ENCODE measurements at regions not wholly inside any gene's neighbourhood (a gene's known extent, or its start where the extent isn't known, plus 50 kb on each side); places are given as distances from the start of the nearest gene placed in this dataset.

DNA sequence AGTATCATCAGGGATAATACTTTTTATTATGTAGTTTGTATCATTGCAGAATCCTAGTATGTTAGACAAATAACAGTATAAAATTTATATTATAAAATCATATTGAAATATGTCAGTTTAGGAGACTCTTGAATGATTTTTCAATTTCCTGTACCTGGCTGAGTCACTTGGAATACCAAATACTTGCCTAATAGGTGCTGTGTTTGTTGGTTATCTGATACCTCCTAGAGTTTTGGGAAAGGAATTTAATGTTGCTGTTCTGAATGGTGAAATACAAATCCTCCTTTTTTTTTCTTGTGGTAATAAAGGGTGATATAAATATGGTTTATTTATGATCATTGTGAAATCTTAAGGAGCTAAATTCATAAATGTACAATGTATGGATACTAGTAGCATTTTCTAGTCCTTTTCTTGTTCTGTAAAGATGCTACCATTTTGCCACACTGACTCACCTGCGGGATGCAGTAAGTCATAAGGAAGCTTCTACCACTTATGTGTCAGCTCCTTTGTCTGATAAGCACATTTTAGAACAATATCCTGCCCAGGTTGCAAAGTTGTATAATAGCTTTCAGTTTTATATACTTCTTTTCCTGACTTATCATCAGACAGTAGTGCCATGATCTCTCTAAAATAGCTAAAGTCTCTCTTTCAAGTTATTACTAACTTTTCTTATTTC lies 465.5 kb downstream of the XIRP2 start:
- no peak overlapping the region for H3K27ac ChIP-seq (ENCODE audit: low read length)
- no peak overlapping the region for H3K4me2 ChIP-seq (ENCODE audit: low read length)
- no peaks in the 10 kb centered on the region for H3K36me3 ChIP-seq (ENCODE audit: insufficient read depth, low read length)
- TF ChIP-seq MXI1 (conservative IDR thresholded peaks at IDR 0.05; ENCODE audit: poor library complexity, severe bottlenecking) = no peak
- TF ChIP-seq EP300 (conservative IDR thresholded peaks at IDR 0.05; ENCODE audit: poor library complexity, severe bottlenecking) = no peak
- H3K9ac ChIP-seq (ENCODE audit: low read length) = no peak overlapping the region
- H3F3A ChIP-seq (ENCODE audit: insufficient read depth, low read length, poor library complexity, severe bottlenecking) = no peaks in the 10 kb centered on the region
- no peaks in the 10 kb centered on the region for H3K9me3 ChIP-seq (ENCODE audit: low read length)
- H3K4me3 ChIP-seq (ENCODE audit: low read length) = no peak overlapping the region
- no peak overlapping the region for H2AFZ ChIP-seq (ENCODE audit: low read depth, low read length)
- H4K20me1 ChIP-seq (ENCODE audit: insufficient read depth) = no peaks in the 10 kb centered on the region
- no peaks in the 10 kb centered on the region for H3K9me2 ChIP-seq (ENCODE audit: insufficient read depth, low read length)
- no peaks in the 10 kb centered on the region for H3K27me3 ChIP-seq (ENCODE audit: insufficient read depth, low read depth, low read length)
- H3K79me2 ChIP-seq (replicated peaks; ENCODE audit: insufficient read depth, low read length) = no peaks in the 10 kb centered on the region

DNA sequence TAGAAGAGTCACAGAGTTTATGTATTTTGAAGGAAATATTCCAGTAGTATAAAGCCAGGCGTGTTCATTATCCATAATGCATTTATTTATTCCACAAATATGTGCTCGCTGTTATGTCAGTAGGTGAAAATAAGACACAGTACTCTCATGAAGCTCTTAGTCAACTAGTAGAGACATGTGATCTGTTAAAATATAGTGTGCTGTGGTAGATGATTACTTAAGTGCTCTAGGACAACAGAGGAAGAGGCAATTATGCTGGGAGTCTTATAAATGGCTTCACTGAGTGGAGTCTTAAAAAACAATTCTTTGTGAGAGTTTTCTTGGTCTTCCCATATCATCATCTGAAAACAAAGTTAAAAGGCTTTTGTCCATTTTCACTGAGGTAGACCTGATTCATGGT lies 457.3 kb downstream of the XIRP2 start:
- no peaks in the 10 kb centered on the region for H3K79me2 ChIP-seq (replicated peaks; ENCODE audit: insufficient read depth, low read length)
- no peak for TF ChIP-seq MXI1 (conservative IDR thresholded peaks at IDR 0.05; ENCODE audit: poor library complexity, severe bottlenecking)
- TF ChIP-seq, protein P1, sequence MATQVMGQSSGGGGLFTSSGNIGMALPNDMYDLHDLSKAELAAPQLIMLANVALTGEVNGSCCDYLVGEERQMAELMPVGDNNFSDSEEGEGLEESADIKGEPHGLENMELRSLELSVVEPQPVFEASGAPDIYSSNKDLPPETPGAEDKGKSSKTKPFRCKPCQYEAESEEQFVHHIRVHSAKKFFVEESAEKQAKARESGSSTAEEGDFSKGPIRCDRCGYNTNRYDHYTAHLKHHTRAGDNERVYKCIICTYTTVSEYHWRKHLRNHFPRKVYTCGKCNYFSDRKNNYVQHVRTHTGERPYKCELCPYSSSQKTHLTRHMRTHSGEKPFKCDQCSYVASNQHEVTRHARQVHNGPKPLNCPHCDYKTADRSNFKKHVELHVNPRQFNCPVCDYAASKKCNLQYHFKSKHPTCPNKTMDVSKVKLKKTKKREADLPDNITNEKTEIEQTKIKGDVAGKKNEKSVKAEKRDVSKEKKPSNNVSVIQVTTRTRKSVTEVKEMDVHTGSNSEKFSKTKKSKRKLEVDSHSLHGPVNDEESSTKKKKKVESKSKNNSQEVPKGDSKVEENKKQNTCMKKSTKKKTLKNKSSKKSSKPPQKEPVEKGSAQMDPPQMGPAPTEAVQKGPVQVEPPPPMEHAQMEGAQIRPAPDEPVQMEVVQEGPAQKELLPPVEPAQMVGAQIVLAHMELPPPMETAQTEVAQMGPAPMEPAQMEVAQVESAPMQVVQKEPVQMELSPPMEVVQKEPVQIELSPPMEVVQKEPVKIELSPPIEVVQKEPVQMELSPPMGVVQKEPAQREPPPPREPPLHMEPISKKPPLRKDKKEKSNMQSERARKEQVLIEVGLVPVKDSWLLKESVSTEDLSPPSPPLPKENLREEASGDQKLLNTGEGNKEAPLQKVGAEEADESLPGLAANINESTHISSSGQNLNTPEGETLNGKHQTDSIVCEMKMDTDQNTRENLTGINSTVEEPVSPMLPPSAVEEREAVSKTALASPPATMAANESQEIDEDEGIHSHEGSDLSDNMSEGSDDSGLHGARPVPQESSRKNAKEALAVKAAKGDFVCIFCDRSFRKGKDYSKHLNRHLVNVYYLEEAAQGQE (IDR thresholded peaks at IDR 0.05; ENCODE audit: borderline replicate concordance) = peak; percentile 69
- no peak for TF ChIP-seq EP300 (conservative IDR thresholded peaks at IDR 0.05; ENCODE audit: poor library complexity, severe bottlenecking)
- peak; percentile 70 for TF ChIP-seq POLR2AphosphoS5 (IDR thresholded peaks at IDR 0.05)
- no peaks in the 10 kb centered on the region for H3K9me3 ChIP-seq (ENCODE audit: low read length)
- no peaks in the 10 kb centered on the region for H4K20me1 ChIP-seq (ENCODE audit: insufficient read depth)
- H3K4me2 ChIP-seq (ENCODE audit: low read length) = no peak overlapping the region
- no peaks in the 10 kb centered on the region for H3K27me3 ChIP-seq (ENCODE audit: insufficient read depth, low read depth, low read length)
- H3K36me3 ChIP-seq (ENCODE audit: insufficient read depth, low read length) = no peaks in the 10 kb centered on the region
- H3K27ac ChIP-seq (ENCODE audit: low read length) = no peak overlapping the region
- no peak overlapping the region for H2AFZ ChIP-seq (ENCODE audit: low read depth, low read length)
- H3K9ac ChIP-seq (ENCODE audit: low read length) = no peak overlapping the region
- H3K9me2 ChIP-seq (ENCODE audit: insufficient read depth, low read length) = no peaks in the 10 kb centered on the region
- no peaks in the 10 kb centered on the region for H3F3A ChIP-seq (ENCODE audit: insufficient read depth, low read length, poor library complexity, severe bottlenecking)
- H3K4me3 ChIP-seq (ENCODE audit: low read length) = no peak overlapping the region

DNA sequence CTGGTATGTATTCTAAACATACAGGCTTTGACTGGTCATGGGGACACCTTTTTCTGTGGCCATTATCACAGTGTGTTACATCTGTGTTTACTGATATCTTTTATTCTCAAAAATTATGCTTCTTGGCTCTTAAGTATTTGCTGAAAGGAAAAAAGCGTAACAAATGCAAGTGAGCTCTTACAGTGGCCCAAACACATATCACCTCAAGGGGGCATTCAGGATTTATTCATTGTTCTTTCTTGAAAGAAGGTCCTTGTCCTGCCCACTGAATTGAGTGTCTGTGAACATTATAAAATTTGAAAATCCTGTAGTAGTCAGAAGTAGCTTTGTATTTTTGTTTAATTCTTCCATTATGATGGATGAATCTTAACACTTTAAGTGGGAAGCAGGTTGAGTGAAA lies 454.5 kb downstream of the XIRP2 start:
- TF ChIP-seq MXI1 (conservative IDR thresholded peaks at IDR 0.05; ENCODE audit: poor library complexity, severe bottlenecking) (no peak), SMC3 (conservative IDR thresholded peaks at IDR 0.05; ENCODE audit: poor library complexity) (no peak), POLR2AphosphoS5 (IDR thresholded peaks at IDR 0.05) (no peak), TAF1 (IDR thresholded peaks at IDR 0.05; ENCODE audit: low read depth) (no peak)
- TF ChIP-seq, protein P1 (IDR thresholded peaks at IDR 0.05; ENCODE audit: borderline replicate concordance) = no peak
- TF ChIP-seq, protein P2, sequence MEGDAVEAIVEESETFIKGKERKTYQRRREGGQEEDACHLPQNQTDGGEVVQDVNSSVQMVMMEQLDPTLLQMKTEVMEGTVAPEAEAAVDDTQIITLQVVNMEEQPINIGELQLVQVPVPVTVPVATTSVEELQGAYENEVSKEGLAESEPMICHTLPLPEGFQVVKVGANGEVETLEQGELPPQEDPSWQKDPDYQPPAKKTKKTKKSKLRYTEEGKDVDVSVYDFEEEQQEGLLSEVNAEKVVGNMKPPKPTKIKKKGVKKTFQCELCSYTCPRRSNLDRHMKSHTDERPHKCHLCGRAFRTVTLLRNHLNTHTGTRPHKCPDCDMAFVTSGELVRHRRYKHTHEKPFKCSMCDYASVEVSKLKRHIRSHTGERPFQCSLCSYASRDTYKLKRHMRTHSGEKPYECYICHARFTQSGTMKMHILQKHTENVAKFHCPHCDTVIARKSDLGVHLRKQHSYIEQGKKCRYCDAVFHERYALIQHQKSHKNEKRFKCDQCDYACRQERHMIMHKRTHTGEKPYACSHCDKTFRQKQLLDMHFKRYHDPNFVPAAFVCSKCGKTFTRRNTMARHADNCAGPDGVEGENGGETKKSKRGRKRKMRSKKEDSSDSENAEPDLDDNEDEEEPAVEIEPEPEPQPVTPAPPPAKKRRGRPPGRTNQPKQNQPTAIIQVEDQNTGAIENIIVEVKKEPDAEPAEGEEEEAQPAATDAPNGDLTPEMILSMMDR (IDR thresholded peaks at IDR 0.05; ENCODE audit: poor library complexity, severe bottlenecking) = no peak
- Histone ChIP-seq H3K27ac (ENCODE audit: low read length) (no peak overlapping the region), H3K9ac (ENCODE audit: low read length) (no peak overlapping the region), H4K20me1 (ENCODE audit: insufficient read depth) (no peaks in the 10 kb centered on the region), H2AFZ (ENCODE audit: low read depth, low read length) (no peak overlapping the region), H3K27me3 (ENCODE audit: insufficient read depth, low read depth, low read length) (no peaks in the 10 kb centered on the region), H3K4me2 (ENCODE audit: low read length) (no peak overlapping the region), H3K79me2 (replicated peaks; ENCODE audit: insufficient read depth, low read length) (no peaks in the 10 kb centered on the region), H3K9me2 (ENCODE audit: insufficient read depth, low read length) (no peaks in the 10 kb centered on the region), H3K36me3 (ENCODE audit: insufficient read depth, low read length) (no peaks in the 10 kb centered on the region), H3F3A (ENCODE audit: insufficient read depth, low read length, poor library complexity, severe bottlenecking) (no peaks in the 10 kb centered on the region), H3K9me3 (ENCODE audit: low read length) (no peaks in the 10 kb centered on the region), H3K4me3 (ENCODE audit: low read length) (no peak overlapping the region)

All from neural cell (in vitro differentiated cells).